Epidermal melanocyte (primary cell): ENCODE measurements at regions not wholly inside any gene's neighbourhood (a gene's known extent, or its start where the extent isn't known, plus 50 kb on each side); places are given as distances from the start of the nearest gene placed in this dataset.

Experiments
- DNase-seq: peaks from one replicate; pipeline ENCODE4 v3.0.0; 2011; ENCODE audit warnings: low spot score; ENCODE audit not compliant: insufficient read length

DNA sequence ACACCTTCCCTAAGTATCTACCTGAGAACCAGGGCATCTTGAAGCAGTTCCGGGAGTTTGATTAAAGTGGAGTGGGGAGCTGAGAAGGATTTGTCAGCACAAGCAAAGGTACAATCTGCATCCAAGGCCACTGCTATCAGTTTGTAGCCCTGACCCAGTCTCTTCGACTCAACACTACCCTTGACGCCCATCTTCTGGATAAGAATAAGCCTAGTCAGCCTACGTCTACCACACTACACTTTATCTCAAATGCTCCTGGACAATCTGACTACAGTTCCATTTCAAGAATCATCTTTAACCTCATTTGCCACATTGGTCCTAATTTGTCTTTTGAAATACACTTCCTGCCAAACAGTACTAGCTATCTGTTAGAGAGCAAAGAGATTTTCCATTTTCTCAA is 134.1 kb upstream of the C1GALT1 start:
- DNase-seq = no peak

DNA sequence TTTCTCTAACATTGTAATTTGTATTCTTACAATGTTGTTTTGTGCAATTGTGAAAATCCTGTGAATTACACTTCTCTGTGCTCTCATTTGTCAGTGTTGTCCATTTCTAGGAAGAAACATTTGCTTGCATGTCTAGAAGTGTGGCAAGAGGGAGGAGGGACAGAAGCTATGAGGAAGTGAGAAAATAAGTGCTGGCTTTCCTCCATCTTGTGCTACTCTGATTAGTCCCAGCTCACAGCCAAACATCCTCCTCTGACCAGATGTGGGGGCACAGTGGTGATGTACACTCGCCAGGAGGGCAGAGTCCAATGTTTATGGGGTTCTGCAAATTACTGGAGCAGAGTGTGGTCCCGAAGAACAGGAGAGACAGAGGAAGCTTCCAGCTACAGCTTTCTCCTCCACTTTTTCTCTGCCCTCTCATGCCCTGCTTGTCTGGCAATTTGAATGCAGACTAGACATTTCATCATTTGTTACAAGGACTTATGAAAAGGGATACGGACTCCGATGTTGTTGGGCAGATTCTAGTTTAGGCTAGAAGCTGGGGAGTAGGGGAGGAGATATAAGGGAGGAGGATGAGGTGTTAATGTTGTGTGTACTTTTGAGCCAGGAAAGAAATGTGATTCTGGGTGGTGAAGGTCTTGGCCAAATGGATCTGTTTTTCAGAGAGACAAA is 131.0 kb upstream of the C1GALT1 start:
- DNase-seq = no peak

DNA sequence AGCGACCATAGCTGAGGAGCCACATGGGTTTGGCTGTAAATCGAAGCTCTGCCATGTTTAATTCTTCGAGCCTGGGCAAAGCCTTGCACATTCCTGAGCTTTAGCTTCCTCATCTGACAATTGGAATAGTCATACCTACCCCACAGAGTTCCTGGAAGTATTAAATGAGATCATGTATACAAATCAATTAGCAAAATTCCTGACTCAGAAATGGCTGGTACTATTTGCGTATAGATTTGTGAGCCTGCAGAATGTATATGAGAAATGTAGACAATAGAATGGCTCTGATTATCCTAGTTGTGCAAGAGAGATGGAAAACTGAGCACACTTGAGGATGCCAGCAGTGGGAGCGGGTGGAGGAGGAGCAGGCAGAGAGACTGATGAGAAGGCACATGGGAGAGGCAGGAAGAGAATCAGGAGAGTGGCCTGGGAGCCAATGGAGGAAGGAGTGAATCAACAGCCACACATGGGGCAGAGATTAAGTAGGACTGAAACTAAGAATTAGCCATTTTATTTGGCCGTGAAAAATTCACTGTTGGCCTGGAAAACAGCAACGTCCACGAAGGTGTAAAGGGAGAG is 128.0 kb upstream of the C1GALT1 start:
- no peak for DNase-seq

DNA sequence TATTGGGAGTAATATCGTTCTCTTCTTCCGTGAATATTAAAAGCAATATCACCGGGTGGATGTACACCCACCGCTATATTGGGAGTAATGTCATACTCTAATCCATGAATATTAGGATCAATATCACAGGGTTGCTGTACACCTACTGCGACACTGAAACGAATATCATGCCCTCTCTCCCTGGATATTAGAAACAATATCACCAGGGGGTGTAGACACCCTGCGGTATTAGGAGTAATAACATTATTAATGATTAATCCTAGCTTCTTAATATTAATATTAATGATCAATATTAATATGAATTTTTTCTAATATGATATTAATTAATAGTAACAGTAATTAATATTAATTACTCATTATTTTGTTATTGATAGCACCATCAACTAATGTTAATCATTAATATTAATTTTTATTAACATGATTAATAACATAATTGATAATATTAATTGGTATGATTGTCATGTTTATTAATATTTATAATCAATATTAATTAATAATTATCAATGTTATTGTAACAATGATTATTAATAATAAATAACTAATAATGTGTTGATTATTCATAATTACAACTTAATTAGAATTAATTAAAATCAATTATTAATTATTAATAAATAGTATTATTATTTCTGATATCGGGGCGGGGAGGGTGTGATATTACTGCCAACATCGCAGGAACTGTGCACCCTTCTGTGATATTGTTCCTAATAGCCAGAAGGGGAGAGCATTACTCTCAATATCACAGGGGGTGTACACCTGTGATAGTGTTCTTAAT is 121.3 kb upstream of the C1GALT1 start:
- DNase-seq = no peak

DNA sequence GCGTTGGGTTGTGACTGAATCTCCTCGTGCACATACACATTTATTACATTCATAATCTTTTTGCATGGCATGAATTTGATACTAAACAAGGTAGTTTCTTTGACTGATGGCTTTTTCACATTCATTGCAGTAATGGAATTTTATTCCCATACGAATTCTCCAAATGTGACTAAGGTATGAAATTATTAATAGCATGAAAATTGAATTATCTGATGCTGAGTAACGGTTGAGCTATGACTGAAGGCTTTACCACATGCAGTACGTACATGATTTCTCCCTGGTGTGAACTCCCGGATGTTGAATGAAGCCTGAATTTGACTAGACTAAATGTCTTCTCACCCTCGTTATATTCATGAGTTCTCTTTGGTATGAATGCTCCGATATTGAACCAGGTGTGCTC is 104.4 kb upstream of the C1GALT1 start:
- DNase-seq = no peak

DNA sequence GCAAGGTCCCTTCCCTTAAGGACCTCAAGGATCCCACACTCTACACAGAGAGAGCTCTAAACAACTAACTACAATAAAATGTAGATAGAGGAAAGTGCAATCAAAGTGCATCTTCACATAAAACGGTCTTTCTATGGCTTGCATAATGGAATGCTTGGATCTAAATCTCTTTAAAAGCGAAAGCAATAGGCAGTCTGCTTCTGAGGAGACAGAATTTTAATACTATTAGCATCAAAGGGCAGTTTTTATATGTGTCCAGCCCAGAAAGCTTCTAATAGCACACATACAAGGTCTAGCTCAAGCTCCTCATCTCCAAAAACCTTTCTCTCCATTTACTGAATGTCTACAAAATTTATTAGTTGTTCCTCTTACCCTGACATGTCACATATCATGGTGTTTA is 101.5 kb upstream of the C1GALT1 start:
- no peak for DNase-seq

DNA sequence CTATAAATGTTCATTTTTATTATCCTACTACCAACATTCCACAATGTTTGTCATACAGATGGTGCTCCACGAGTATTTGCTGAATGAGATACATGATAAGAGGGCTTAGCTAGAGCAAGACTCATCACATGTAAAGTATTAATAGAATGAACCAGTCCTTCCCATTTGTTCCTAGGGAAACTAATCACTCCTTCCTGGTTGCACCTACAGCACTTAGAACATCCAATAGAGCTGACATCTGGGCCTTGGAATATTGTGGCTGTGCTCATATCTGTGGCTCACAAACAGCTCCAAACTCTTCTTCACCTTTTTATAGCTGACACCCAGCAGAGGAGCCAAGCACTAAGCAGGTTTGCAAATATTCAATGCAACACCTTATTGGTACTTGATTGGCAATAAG is 91.9 kb upstream of the C1GALT1 start:
- DNase-seq = no peak

DNA sequence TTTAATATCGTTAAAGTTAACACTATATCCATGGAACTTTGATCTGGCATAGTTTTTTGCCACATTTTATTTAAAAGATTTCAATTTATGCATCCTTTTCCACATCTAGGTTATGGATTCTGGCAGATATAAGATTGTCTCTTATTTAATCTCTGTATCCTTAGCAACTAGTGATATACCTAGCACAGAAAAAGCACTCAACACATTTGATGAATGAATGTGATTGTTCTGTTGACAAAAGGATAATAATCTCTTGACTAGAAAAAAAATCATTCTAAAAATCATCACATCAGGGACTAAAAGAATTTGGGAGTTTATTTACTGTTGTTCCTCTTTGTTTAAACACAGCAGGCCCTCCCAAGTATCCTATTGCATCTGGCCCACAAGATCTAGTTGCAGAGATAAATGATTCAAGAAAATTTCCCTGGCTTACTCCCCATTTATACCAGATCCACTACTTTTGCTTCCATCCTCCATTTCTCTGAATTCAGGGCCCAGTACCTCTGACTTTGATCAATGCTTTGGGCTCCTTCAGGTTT is 84.0 kb upstream of the C1GALT1 start:
- DNase-seq = no peak

DNA sequence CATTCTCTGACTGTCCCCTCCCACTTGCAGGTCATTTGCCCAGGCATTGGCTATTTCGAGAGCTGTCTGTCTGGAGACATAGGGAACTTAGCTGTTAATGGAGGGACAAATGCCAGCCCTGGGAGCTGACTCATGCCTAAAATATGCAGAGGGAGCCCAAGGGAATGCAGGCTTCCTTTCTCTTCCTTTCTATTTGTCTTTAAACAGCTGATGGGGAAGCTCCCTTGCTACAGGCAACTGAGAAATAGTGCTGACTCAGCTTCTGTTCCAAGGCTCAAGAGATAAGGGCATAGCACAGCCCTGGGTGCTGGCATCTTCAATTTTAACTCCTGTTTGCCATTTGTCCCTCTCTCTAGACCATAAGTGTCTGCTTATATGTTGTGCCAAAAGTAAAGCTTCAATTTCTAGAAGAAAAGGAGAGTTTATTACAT is 82.7 kb upstream of the C1GALT1 start:
- peak; percentile 46 for DNase-seq

DNA sequence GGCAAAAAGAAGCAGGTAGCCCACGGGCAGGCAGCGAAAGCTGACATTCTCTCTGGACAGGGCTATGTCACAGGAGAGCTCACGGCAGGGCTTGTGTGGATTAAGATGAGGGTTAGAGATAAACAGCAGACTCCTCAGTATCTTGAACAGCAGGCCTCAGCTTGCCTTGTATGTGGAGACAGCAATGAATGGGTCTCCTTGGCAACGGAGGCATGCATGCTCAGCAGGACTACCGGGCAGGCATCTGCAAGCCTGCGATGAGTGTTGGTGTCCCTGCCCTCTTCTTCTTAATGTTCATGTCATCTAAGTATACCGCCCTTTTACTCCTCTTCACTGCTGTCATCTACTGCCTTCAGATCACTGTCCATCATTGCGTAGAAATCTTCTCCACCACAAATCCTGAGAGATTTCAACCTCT is 81.9 kb upstream of the C1GALT1 start:
- DNase-seq = no peak

DNA sequence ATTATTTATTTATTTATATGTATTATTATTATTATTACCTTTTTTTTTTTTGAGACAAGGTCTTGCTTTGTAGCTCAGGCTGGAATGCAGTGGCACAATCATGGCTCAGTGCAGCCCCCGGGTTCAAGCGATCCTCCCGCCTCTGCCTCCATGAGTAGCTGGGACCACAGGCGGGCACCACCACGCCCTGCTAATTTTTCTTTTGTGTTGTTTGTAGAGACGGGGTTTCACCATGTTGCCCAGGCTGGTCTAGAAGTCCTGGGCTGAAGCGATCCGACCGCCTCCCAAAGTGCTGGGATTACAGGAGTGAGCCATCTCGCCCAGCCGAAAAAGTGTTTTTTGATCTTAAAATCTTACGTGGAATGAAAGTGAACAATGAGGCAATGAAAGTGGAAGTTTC is 79.4 kb upstream of the C1GALT1 start:
- no peak for DNase-seq

DNA sequence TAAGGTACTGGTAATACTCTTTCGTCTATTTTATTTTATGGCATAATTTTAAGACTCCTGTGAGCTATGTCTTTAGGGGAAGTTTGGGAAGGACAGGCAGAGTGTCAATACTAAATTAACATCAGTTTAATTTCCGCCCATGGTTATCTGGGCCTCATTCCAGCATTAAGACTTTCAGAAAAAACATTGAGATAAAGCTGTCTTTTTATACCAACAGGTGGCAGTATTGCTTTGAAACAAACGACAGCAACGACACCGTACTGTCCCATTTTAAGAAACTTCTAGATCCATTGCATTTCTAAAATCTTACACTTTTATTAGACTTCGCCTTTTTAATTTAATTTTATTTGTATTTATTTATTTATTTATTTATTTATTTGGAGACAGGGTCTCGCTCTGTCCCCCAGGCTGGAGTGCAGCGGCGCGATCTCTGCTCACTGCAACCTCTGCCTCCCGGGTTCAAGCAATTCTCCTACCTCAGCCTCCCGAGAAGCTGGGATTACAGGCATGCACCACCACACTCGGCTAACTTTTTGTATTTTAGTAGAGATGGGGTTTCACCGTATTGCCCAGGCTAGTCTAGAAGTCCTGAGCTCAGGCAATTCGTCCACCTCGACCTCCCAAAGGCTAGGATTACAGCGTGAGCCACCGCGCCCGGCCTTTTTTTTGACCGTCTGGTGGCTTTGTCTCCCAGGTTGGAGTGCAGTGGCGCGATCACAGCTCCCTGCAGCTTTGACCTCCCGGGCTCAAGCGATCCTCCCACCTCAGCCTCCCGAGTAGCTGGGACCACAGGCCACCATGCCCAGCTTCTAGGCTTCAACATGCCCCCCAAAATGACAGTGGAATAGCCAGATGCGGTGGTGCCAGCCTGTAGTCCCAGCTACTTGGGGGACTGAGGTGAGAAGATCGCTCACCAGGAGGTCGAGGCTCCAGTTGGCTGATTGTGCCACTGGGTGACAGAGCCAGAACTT is 78.7 kb upstream of the C1GALT1 start:
- peak; percentile 44 for DNase-seq

DNA sequence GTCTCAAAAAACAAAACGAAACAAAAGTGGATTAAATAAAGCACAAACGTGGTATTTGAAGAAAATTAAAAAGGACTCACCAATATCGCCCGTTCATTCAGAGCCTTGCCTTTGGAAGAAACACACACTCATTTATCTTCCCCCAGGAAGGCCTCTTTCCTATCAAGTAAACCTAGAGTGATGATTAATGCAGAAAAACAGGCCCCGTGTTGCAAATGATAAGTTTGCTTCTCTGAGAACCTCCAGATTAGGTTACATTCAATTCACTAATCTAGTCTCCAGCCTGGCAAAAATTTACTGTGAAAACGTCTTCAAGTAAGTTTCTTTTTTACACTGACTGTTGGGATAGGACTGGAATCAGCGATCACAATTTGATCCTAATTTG is 78.0 kb upstream of the C1GALT1 start:
- no peak for DNase-seq

DNA sequence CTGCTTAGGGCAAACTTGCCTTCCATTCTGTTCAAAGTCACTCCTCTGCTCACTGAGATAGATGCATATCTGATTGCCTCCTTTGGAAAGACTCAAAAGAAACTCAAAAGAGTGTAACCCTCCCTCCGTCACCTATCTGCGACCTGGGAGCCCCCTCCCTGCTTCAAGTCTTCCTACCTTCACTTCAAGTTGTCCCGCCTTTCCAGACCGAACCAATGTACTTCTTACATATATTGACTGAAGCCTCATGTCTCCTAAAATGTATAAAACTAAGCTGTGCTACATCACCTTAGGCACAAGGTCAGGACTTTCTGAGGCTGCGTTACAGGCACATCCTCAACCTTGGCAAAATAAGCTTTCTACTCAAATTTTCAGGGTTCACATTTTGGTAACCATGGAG is 77.4 kb upstream of the C1GALT1 start:
- DNase-seq = no peak

DNA sequence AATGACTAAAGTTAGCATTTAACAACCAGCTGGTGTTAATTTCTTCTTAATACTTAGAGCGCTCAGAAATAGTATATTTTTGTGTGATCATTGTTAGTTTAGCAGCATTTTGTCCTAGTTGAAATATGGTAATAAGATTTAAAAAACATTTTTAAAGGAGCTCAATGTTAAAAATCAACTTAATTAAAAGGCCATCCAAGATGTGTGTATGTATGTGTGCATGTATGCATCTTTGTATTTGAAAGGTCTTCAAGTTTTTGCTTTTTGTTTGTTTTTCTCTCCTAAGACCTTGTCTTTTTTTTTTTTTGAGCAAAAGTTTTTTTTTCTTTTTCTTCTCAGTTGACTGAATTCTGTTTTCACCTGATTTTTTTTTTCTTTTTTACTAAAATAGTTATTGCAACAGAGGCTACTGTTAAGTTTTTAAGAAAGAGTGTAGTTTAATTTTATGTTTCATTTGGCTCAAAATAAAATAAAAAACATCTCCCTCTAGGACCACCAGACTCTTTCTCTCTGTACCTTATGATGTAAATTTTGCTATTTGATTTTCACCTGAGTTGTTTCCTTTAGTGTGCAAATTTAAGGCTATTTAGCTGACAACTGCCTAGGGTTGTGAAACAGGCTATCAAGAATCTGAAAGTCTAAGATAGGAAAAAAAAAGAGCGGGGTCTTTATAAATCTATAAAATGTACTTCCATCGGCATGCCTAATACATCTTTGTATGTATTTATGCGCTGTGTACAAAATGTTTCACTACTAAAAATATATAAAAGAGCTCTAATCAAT is 76.4 kb upstream of the C1GALT1 start:
- no peak for DNase-seq

DNA sequence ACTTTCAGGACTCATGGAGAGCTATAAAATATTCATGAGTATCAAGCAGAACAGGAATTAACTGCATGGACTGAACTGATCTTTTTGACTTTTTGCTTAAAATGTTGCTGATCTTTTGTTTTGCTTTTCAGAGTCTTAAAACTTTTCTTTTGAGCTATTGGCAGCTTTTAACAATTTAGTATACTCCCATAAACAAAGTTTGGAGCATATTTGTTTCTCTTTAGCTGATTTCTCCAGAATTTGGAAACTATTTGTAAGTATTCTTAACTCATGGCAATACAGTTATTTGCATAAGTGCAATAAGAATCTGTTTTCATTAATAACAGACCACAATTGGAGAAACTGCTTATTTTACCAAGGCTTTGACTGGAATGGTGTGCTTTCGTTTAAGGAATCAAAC is 73.4 kb upstream of the C1GALT1 start:
- no peak for DNase-seq

DNA sequence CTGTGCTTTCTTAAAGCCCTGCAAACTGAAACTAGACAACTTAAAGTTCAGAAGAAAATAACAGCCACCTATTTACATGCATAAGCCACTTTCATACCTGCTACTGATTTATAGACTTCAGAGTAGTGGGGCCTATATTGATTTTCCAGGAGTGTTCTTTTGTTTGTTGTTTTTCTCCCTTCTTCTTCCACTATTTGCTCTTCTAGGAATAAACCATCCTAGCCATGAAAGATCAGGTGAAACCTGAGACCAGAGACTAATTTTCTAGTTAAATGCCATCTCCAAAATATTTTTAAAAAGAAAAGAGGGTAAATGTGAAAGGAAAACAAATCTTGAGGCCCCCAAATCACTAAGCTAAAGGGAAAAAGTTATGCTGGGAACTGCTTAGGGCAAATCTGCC is 72.4 kb upstream of the C1GALT1 start:
- no peak for DNase-seq

DNA sequence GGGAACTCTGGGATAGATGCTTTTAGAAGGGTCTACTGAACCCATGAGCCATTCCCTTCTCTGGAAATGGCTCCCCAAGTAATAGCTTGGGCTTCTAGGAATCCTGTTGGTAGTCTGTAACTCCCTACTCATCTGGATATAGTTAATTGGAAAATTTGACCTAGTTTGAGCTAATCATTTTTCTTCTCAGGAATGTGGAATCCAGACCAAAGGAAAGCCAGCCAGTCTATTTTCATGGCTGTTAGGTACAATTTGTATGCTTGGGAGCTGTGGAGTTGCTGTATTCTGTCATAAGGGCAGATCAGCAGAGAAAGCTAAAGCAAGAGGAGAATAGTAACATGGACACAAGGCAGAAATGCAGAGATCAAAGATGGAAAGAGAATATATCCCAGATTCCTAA is 71.6 kb upstream of the C1GALT1 start:
- no peak for DNase-seq

DNA sequence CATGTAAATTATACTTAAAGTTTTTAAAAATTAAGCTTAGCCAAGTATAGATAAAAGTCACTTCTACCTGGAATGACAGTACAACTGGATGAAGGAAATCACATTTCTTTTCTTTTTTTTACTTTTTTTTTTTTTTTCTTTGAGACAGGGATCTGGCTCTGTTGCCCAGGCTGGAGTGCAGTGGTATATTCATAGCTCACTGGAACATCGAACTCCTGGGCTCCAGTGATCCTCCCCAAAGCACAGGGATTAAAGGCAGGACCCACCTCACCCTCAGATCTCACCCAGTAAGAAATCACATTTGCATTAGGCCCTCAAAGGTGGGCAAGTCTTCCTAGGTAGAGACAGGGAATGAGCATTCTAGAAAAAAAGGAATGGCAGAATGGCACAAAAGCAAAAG is 69.5 kb upstream of the C1GALT1 start:
- DNase-seq = no peak

DNA sequence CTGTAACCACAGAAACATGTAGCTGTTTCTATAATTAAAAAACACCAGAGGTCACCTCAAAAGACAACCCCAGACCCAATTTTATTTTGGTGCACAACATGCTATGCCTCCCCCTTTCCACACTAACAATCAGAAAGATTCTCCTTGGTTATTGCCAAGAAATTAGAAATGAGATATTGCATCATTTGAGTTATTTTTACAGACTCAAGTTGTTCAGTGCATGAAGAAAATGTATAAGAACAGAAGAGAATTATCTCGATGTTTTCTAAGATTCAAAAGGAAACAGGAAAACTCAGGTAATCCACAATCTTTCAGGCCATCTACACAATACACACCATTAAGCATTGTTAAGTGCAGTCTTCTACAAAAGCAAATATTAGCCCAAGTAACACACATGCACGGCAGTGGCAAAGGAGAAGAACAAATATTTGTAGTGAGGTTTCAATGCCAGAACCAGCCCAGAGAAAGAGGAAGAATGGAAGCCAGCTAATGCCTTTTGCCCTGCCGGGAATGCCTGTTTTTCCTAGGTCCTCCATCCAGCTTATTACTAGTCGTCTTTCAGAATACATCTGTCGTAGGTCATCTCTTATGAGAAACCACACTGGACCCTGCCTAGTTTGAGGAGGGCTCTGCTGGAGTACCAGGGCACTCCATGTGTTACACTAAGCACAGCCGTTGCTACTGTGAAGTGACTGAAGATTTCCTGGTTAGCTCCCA is 67.6 kb upstream of the C1GALT1 start:
- DNase-seq = no peak
